ENCODE measurements at regions not wholly inside any gene's neighbourhood (a gene's known extent, or its start where the extent isn't known, plus 50 kb on each side); places are given as distances from the start of the nearest gene placed in this dataset.
A peak's percentile ranks its signal among the peaks of the same experiment; 100 is the strongest.

GRCh38 chr6:146895772-146896061, 296.9 kb downstream of the ADGB start:
- TF ChIP-seq CTCF (IDR thresholded peaks at IDR 0.05): no peak

- no peak for TF ChIP-seq CTCF (IDR thresholded peaks at IDR 0.05)
Measured at GRCh38 chr6:146896062-146896813, 297.5 kb downstream of the ADGB start.

GRCh38 chr6:146896960-146897701, 298.4 kb downstream of the ADGB start:
- TF ChIP-seq CTCF (IDR thresholded peaks at IDR 0.05): no peak

GRCh38 chr6:146898069-146898887, 299.5 kb downstream of the ADGB start:
- no peak for TF ChIP-seq CTCF (IDR thresholded peaks at IDR 0.05)

- no peak for TF ChIP-seq CTCF (IDR thresholded peaks at IDR 0.05)
Measured at GRCh38 chr6:146898888-146899227, 300.1 kb downstream of the ADGB start.

GRCh38 chr6:146901940-146902816, 302.0 kb upstream of the STXBP5 start:
- peak; percentile 76 for TF ChIP-seq CTCF (IDR thresholded peaks at IDR 0.05)

GRCh38 chr6:146902846-146903245, 301.4 kb upstream of the STXBP5 start:
- no peak for TF ChIP-seq CTCF (IDR thresholded peaks at IDR 0.05)
